DOHH2 (cell line): ENCODE measurements at regions not wholly inside any gene's neighbourhood (a gene's known extent, or its start where the extent isn't known, plus 50 kb on each side); places are given as distances from the start of the nearest gene placed in this dataset.

ENCODE experiments used
- EZH2phosphoT487 ChIP-seq: fragments of 200-600 bp; sonication (generic); IDR thresholded peaks from 2 replicates; pipeline ENCODE4 v1.6.1; 2017; ENCODE audit warnings: borderline replicate concordance, mild to moderate bottlenecking, antibody characterized with exemption, low read length, moderate library complexity, mixed read lengths
- TF ChIP-seq, protein P1 (sequence below): fragments of 200-600 bp; sonication (generic); IDR thresholded peaks from one replicate; pipeline ENCODE4 v1.5.1; 2014; ENCODE audit warnings: antibody characterized with exemption, mild to moderate bottlenecking, low read depth, low read length; ENCODE audit not compliant: poor library complexity, severe bottlenecking

DNA sequence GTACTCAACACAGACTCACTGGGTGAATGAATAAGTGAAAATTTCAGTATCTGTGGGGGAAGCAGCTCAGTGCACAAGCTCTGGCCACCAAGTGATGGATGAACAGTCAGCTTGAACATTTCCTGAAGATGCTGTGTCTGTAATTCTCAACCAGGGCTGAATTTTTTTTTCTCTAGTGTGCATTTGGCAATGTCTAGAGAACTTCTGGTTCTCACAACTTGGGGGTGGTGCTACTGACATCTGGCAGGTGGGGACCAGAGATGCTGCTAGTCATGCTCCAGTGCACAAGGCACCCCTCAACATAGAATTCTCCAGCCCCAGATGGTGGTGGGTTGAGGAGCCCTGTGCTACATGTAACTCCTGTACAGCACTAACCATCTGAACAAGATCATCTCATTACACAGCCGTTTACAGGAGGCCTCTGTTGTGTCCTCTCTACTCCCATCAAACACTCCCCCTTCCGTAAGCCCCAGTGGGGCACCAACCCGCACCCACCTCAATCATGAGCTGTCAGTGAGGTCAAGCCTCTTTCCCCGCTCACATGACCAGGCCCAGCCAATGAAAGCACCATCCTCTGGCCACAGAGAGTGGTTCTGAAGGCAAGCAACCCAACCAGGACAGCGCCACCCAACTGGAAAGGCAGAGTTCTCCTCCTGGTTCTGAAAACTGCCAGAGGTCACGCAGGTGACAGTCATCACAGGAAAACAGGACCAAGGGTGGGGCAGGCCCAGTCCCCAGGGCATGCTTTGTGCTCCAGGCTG, 103.9 kb upstream of the PMEPA1 start:
- TF ChIP-seq, protein P1, sequence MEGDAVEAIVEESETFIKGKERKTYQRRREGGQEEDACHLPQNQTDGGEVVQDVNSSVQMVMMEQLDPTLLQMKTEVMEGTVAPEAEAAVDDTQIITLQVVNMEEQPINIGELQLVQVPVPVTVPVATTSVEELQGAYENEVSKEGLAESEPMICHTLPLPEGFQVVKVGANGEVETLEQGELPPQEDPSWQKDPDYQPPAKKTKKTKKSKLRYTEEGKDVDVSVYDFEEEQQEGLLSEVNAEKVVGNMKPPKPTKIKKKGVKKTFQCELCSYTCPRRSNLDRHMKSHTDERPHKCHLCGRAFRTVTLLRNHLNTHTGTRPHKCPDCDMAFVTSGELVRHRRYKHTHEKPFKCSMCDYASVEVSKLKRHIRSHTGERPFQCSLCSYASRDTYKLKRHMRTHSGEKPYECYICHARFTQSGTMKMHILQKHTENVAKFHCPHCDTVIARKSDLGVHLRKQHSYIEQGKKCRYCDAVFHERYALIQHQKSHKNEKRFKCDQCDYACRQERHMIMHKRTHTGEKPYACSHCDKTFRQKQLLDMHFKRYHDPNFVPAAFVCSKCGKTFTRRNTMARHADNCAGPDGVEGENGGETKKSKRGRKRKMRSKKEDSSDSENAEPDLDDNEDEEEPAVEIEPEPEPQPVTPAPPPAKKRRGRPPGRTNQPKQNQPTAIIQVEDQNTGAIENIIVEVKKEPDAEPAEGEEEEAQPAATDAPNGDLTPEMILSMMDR = no peak
- no peak for TF ChIP-seq EZH2phosphoT487
